Astrocyte (in vitro differentiated cells and primary cell): ENCODE measurements at regions not wholly inside any gene's neighbourhood (a gene's known extent, or its start where the extent isn't known, plus 50 kb on each side); places are given as distances from the start of the nearest gene placed in this dataset.

Experiments used
- DNase-seq: peaks from one replicate; pipeline ENCODE4 v3.0.0-alpha.2; 2010; ENCODE audit warnings: low read depth
- FAIRE-seq: peaks from 2 replicates; lab custom pipeline; 2011; peaks lifted over from hg19 to GRCh38; lab: Jason Lieb, UNC
- H2AFZ ChIP-seq: 2 replicates; pipeline ENCODE4 v1.6.0; 2012; ENCODE audit warnings: low read depth, low read length, inconsistent platforms
- H3K27ac ChIP-seq: 2 replicates; pipeline ENCODE4 v1.5.1; 2011; ENCODE audit warnings: low read depth, low read length, inconsistent platforms
- H3K27me3 ChIP-seq: 2 replicates; pipeline ENCODE4 v1.6.0; 2011; ENCODE audit warnings: low read length, inconsistent platforms; ENCODE audit not compliant: insufficient read depth
- H3K36me3 ChIP-seq: 2 replicates; pipeline ENCODE4 v1.5.1; 2011; ENCODE audit warnings: low read length, inconsistent platforms; ENCODE audit not compliant: insufficient read depth
- H3K4me1 ChIP-seq: 2 replicates; pipeline ENCODE4 v1.5.1; 2011; ENCODE audit warnings: low read length, inconsistent platforms; ENCODE audit not compliant: insufficient read depth
- H3K4me2 ChIP-seq: 2 replicates; pipeline ENCODE4 v1.6.0; 2012; ENCODE audit warnings: low read length, inconsistent platforms
- H3K4me3 ChIP-seq: 2 replicates; pipeline ENCODE4 v1.5.1; 2011; ENCODE audit warnings: low read depth, mild to moderate bottlenecking, low read length, inconsistent platforms; ENCODE audit not compliant: insufficient read depth
- H3K79me2 ChIP-seq: 2 replicates; pipeline ENCODE4 v1.6.0; 2012; ENCODE audit warnings: mild to moderate bottlenecking, low read length, inconsistent platforms; ENCODE audit not compliant: insufficient read depth
- H3K9ac ChIP-seq: 2 replicates; pipeline ENCODE4 v1.6.0; 2012; ENCODE audit warnings: mild to moderate bottlenecking, low read length, inconsistent platforms
- H3K9me3 ChIP-seq: 2 replicates; pipeline ENCODE4 v1.5.1; 2012; ENCODE audit warnings: low read depth, mild to moderate bottlenecking, low read length, inconsistent platforms; ENCODE audit not compliant: insufficient read depth
- H4K20me1 ChIP-seq: 2 replicates; pipeline ENCODE4 v1.6.0; 2012; ENCODE audit warnings: low read length, inconsistent platforms; ENCODE audit not compliant: insufficient read depth
- H3K27ac Mint-ChIP-seq: one replicate; pipeline ENCODE4 v1.8.0; 2021; ENCODE audit warnings: mild to moderate bottlenecking, mixed read lengths; ENCODE audit not compliant: unreplicated experiment
- H3K27me3 Mint-ChIP-seq: one replicate; pipeline ENCODE4 v1.8.0; 2021; ENCODE audit warnings: low read depth, mixed read lengths; ENCODE audit not compliant: unreplicated experiment
- H3K36me3 Mint-ChIP-seq: one replicate; pipeline ENCODE4 v1.8.0; 2021; ENCODE audit warnings: low read depth, mixed read lengths; ENCODE audit not compliant: unreplicated experiment
- H3K4me1 Mint-ChIP-seq: one replicate; pipeline ENCODE4 v1.8.0; 2021; ENCODE audit warnings: low read depth, mixed read lengths; ENCODE audit not compliant: unreplicated experiment
- H3K4me3 Mint-ChIP-seq: one replicate; pipeline ENCODE4 v1.8.0; 2021; ENCODE audit warnings: mild to moderate bottlenecking, moderate library complexity, mixed read lengths; ENCODE audit not compliant: unreplicated experiment
- H3K9me3 Mint-ChIP-seq: one replicate; pipeline ENCODE4 v1.8.0; 2021; ENCODE audit warnings: mild to moderate bottlenecking, mixed read lengths; ENCODE audit not compliant: unreplicated experiment
- EZH2 ChIP-seq: IDR thresholded peaks from 2 replicates; pipeline ENCODE4 v1.6.1; 2012; ENCODE audit warnings: mild to moderate bottlenecking, low read length, inconsistent platforms; ENCODE audit not compliant: insufficient read depth
- TF ChIP-seq, protein P1 (sequence below): IDR thresholded peaks from 2 replicates; pipeline ENCODE4 v1.5.1; 2011; ENCODE audit warnings: low read depth, mild to moderate bottlenecking, inconsistent platforms, low read length, moderate library complexity; ENCODE audit not compliant: insufficient read depth

DNA sequence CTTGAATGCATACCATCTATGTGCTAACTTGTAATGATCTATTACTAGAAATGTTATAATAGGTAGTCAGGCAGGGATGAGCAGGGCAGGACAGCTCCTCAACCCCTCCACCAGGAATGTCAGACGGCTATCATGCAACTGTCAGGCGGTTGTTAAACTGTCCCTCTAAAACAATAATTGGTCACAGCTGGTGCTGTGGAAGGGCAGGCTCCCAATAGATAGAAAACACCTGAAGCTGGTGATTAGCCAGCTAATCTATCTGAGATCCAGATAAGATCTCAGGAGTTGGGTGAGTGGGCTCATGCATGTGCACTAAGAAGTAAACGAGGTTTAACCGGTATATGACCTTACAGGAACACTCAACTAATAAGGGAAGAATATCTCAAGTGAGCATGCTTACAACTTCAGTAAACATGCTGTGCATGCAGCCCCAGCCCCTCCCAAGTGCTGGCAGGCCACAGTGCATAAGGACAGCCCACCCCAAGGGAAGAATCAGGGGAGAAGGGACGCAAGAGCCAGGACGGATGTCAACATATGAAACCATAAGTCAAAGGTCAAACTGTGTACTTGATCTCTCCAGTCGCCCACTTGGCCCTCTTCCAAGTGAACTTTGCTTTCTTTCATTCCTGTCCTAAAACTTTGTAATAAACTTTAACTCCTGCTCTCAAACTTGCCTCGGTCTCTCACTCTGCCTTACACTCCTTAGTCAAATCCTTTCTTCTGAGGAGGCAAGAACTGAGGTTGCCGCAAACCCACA, 566.2 kb upstream of the NRSN1 start:
- H3K27me3 Mint-ChIP-seq: no peaks in the 10 kb centered on the region
- no peak for TF ChIP-seq EZH2
- TF ChIP-seq, protein P1, sequence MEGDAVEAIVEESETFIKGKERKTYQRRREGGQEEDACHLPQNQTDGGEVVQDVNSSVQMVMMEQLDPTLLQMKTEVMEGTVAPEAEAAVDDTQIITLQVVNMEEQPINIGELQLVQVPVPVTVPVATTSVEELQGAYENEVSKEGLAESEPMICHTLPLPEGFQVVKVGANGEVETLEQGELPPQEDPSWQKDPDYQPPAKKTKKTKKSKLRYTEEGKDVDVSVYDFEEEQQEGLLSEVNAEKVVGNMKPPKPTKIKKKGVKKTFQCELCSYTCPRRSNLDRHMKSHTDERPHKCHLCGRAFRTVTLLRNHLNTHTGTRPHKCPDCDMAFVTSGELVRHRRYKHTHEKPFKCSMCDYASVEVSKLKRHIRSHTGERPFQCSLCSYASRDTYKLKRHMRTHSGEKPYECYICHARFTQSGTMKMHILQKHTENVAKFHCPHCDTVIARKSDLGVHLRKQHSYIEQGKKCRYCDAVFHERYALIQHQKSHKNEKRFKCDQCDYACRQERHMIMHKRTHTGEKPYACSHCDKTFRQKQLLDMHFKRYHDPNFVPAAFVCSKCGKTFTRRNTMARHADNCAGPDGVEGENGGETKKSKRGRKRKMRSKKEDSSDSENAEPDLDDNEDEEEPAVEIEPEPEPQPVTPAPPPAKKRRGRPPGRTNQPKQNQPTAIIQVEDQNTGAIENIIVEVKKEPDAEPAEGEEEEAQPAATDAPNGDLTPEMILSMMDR: no peak
- DNase-seq: no peak

DNA sequence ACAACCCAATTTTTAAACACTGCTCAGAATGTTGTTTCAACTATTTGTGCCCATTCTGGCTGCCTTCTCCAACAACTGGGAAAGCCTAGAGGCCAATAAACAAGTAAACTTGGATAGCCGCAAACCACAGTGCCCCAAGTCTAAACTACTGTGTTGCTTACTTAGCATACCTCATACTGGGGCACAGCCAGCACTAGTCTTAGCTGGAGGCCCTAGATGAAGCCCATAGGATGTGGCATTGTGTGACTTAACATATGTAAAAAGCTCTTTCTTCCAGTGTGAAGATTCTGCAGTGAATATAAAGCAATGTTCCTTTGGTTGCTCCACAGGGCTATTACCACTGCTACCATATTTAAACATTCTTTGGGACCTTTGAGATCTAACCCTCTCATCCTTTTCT, 564.3 kb upstream of the NRSN1 start:
- no peak overlapping the region for H3K27ac ChIP-seq
- H3K27ac Mint-ChIP-seq: no peak overlapping the region
- no peak overlapping the region for H3K4me2 ChIP-seq
- no peaks in the 10 kb centered on the region for H3K4me1 Mint-ChIP-seq
- H3K27me3 Mint-ChIP-seq: no peaks in the 10 kb centered on the region
- no peak overlapping the region for H3K4me3 Mint-ChIP-seq
- no peak for FAIRE-seq
- DNase-seq: no peak
- H3K27me3 ChIP-seq: no peaks in the 10 kb centered on the region
- no peaks in the 10 kb centered on the region for H4K20me1 ChIP-seq
- no peaks in the 10 kb centered on the region for H3K36me3 ChIP-seq
- no peak overlapping the region for H3K9ac ChIP-seq
- no peaks in the 10 kb centered on the region for H3K4me1 ChIP-seq
- no peaks in the 10 kb centered on the region for H3K36me3 Mint-ChIP-seq
- peaks cover 2% of the 10 kb centered on the region for H3K9me3 Mint-ChIP-seq
- no peaks in the 10 kb centered on the region for H3K9me3 ChIP-seq
- no peak overlapping the region for H3K4me3 ChIP-seq
- TF ChIP-seq EZH2: no peak
- TF ChIP-seq, protein P1: no peak
- no peaks in the 10 kb centered on the region for H3K79me2 ChIP-seq
- no peak overlapping the region for H2AFZ ChIP-seq

More for the DNA sequence above, 566.2 kb upstream of the NRSN1 start:
- no peaks in the 10 kb centered on the region for H3K9me3 ChIP-seq
- Mint-ChIP-seq H3K9me3 (peaks cover 9% of the 10 kb centered on the region), H3K36me3 (no peaks in the 10 kb centered on the region), H3K27ac (no peak overlapping the region), H3K4me1 (no peaks in the 10 kb centered on the region), H3K4me3 (no peak overlapping the region)
- H3K4me1 ChIP-seq: no peaks in the 10 kb centered on the region
- no peak overlapping the region for H3K27ac ChIP-seq
- no peaks in the 10 kb centered on the region for H4K20me1 ChIP-seq
- no peaks in the 10 kb centered on the region for H3K79me2 ChIP-seq
- no peak overlapping the region for H3K4me3 ChIP-seq
- no peak overlapping the region for H3K9ac ChIP-seq
- H3K36me3 ChIP-seq: no peaks in the 10 kb centered on the region
- H2AFZ ChIP-seq: no peak overlapping the region
- H3K4me2 ChIP-seq: no peak overlapping the region
- FAIRE-seq: no peak
- no peaks in the 10 kb centered on the region for H3K27me3 ChIP-seq

DNA sequence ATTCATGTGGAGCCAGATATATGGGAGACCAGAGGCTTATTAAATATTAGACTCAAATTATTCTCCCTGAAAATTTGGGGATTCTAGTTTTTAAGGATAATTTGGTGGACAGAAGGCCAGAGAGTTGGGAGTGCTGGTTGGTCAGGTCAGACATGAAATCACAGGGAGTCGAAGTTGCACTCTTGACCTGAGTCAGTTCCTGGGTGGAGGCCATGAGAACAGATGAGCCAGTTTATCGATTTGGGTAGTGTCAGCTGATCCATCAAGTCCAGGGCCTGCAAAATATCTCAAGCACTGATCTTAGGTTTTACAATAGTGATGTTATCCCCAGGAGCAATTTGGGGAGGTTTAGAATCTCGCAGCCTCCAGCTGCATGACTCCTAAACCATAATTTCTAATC, 563.5 kb upstream of the NRSN1 start:
- Histone ChIP-seq H3K4me3 (no peak overlapping the region), H3K79me2 (no peaks in the 10 kb centered on the region), H3K9ac (no peak overlapping the region), H3K27ac (no peak overlapping the region), H3K36me3 (no peaks in the 10 kb centered on the region), H3K27me3 (no peaks in the 10 kb centered on the region), H4K20me1 (no peaks in the 10 kb centered on the region), H2AFZ (no peak overlapping the region), H3K4me1 (no peaks in the 10 kb centered on the region), H3K4me2 (no peak overlapping the region), H3K9me3 (no peaks in the 10 kb centered on the region)
- FAIRE-seq (no peak), DNase-seq (no peak)
- no peak for TF ChIP-seq EZH2
- TF ChIP-seq, protein P1: no peak
- no peak overlapping the region for H3K27ac Mint-ChIP-seq
- H3K9me3 Mint-ChIP-seq: peaks cover 2% of the 10 kb centered on the region
- H3K36me3 Mint-ChIP-seq: no peaks in the 10 kb centered on the region
- H3K4me1 Mint-ChIP-seq: no peaks in the 10 kb centered on the region
- no peak overlapping the region for H3K4me3 Mint-ChIP-seq
- H3K27me3 Mint-ChIP-seq: no peaks in the 10 kb centered on the region
